HG03097 (cell line): ENCODE measurements at regions not wholly inside any gene's neighbourhood (a gene's known extent, or its start where the extent isn't known, plus 50 kb on each side); places are given as distances from the start of the nearest gene placed in this dataset.
"Not testable (repeated sequence)": the region's sequence is repeated elsewhere in the genome, so short reads cannot be mapped to it uniquely, and the experiment has no call there.

ENCODE experiments used
- ATAC-seq: cut with Tn5 transposase; IDR thresholded peaks from one replicate; pipeline ENCODE4 v1.9.1; 2021; ENCODE audit not compliant: unreplicated experiment, low FRiP score

DNA sequence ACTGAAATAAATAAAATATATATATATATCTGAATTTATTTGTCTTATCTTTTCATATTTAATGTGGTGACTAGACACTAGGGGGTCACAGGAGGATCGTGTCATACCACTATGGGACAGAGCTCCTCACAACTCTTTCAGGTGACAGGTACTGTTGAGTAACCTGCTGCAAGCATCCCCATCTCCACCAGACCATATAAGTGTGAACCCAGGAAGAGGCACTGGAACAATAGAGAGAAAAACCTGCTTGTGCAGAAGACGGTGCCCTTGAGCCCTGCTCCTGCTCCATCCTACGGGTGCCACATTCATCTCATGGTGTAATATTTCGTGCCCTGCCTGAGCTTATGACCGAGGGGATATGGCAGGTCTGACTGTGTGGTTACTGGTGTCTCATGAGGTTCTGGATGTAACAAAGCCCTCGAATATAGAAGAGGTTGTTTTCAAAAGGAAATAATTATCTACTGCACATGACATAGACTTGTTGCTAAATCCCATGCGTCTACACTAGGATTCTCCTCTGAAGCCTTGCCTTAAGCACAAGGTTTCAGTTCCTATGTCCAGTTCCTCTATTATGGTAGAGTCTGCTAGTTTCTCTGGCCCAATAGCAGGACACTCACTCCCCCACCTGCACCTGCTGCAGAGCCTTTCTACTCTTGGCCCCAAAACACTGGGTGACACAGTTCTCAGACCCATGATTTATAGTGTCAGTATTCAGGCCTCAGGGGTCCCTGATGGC lies 70.4 kb downstream of the GGTLC2 start:
- ATAC-seq, result peak; percentile 45

DNA sequence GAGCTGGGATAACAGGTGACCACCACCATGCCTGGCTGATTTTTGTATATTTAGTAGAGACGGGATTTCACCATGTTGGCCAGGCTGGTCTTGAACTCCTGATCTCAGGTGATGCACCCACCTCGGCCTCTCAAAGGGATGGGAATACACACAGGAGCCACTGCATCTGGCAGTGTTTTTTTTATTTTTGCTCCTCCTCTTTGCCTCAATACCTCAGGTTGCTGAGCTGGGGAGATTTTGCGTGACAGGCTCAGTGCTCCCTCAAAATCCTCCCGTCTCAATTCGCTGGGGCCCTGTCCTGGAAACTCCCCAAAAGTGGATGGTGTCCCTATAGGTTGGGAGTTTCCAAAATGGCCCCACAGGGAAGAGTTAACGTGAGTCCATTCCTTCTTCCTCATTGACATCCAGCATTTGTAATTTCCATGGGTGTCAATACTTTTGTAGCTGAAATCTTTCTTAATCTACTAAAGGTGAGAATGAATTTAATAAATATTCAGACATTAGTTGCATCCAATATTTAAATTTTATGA lies 71.8 kb downstream of the GGTLC2 start:
- ATAC-seq, result no peak

DNA sequence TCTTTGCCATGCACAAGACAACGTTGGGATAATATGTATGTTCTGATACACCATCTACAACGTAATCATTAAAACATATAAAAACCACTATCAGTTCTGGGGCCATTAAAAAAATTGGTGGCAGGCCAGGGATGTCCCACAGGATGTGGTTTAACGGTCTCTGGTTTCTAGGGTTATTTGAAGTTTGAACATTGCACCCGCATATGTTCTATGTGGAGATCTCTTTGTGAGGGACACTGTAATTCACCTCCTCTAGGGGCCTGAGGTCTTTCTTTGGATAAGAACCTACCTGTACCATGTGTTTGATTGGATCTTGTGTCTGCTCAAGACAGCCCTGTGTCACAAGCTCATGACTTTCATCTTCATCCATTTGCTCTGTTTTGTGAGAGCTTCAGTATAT lies 73.2 kb downstream of the GGTLC2 start:
- no peak for ATAC-seq

DNA sequence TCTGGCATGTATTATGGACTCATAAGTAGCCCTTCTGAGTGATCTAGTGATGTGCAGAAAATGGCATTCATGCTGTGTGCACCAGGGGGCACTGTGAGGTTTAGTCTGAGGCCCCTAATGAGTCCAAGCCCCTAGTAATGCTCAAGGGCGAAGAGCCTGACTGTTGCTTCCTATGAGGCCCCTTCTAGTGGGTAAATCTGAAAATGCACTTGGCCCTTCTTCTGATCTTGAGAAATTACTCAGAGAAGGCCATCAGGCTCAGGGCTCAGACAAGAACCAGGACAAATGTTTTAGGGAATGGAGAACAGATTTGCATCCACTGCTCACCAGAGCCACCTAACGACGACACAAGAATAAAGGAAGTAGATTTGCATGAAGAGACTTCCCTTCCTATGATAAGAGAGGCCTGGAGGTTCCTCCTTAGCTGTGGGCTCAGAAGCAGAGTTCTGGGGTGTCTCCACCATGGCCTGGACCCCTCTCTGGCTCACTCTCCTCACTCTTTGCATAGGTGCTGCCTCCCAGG lies 75.8 kb downstream of the GGTLC2 start:
- peak; percentile 62 for ATAC-seq

DNA sequence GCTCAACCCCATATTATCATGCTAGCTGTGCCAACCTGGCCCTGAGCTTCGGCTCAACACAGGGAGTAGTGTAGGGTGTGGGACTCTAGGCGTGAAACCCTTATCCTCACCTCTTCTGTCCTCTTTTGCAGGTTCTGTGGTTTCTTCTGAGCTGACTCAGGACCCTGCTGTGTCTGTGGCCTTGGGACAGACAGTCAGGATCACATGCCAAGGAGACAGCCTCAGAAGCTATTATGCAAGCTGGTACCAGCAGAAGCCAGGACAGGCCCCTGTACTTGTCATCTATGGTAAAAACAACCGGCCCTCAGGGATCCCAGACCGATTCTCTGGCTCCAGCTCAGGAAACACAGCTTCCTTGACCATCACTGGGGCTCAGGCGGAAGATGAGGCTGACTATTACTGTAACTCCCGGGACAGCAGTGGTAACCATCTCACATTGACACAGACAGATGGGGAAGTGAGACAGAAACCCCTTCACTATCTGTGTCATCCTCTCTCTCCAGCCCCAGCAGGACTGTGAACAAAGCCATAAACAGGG lies 76.4 kb downstream of the GGTLC2 start:
- ATAC-seq, result peak; percentile 53

DNA sequence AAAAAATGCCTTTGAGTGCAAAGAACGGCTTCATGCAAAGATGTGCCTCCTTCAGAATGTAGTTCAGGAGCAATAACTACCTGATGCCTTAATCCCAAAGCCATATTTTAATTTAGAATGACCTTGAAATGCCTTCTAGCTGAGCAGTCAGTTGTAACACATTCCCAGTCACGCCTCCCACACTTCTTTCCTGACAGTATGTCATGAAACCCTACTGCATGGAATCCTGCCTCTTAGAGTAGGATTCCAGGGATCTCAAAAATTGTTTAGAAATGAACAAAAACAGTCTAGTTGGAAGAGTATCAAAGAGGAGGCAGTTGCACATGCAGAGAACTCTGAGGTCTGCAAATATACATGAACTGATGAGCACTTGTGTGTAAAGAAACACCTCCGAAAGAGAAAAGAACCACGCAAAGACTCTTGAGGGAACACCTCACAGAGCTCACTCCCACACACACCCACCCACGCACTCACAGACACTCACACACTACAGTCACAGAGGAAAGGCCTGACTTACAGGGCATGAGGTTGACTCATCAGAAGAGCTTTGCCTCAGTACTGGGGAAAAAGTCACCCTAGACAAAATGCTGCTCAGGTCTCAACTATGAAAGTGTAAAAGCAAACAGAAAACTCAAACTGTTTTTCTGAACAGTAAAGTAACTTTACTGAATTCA lies 77.4 kb downstream of the GGTLC2 start:
- ATAC-seq, result no peak

DNA sequence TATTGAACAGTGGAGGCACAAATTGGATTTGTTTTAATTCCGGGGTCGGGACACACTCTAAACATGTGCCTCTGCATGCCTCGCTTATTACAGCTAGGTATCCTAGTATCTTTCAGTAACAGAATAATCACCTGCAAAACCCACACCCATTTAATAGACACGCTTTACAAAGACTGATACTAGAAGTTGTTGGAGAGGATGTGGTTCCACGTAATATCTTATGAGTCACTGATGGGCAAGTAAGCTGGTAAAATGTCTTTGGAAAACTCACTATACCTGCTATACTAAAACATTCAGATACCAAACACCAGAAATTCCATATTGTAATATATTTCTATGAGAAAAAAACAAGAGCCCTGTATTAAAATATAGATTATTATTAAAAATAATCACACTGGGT lies 84.0 kb downstream of the GGTLC2 start:
- ATAC-seq, result no peak

DNA sequence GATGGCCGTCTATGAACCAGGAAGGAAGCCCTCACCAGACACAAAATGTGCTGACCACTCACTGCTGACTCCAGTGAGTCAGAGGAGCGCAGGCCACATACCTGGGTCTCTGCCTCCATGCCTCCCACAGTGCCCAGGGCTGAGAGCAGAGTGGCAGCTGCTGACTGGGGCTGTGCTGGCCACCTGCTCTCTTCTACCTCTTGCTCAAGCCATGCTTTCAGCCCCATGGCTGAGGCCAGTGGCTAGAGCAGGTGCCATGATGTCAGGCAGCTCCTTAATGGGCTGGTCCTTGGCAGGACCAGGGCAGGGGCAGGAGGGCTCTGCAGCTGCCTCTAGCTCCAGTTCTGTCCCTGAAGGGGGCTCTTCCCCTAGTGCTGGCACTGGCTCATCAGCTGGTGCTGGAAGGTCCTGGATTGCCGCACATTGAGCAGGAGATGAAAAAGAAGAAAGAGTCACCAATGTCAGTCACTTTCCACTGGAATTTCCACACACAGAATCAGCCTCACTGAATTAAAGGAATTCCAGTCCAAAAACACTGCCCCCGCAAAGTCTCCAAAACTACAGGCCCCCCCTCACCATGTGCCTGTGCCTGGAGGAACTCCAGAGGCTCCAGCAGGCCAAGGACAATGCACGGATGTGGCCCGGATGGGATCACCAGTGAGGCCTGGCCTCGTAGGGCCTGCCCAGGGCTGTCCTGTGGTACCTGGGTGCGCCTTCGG lies 86.4 kb downstream of the GGTLC2 start:
- no peak for ATAC-seq

DNA sequence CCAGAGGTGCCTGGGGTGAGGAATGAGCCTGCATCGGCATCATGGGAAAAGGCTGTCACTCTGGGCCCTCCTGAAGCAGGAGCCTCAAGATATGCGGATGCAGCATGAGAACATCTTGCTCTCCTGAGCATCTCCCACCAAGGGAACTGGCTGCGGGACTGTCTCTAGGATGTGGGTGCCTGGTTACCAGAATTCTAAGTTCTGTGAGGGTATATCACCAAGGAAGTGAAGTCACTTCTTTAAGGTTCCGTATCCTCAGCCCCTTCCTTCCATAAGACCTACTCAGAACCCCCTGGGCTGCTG lies 86.9 kb downstream of the GGTLC2 start:
- no peak for ATAC-seq

DNA sequence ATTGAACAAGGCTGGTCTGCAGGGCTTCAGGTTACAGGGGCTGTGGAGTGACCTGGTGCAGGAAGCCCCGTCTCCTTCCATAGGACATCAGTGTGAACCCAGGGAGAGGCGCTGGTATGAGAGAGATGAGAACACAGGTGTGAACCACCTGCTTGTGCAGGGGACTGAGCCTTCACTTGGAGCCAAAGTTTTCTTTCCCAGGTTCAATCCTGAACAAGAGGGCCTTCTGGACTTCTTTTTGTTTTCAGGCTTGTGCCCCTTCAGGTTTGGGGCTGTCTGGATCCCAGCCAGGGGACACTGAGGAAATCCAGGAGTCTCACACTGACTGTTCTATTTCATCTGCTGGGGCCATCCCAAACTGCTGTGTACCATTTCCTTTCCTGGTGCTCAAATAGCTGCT lies 88.6 kb downstream of the GGTLC2 start:
- not testable (repeated sequence) for ATAC-seq

DNA sequence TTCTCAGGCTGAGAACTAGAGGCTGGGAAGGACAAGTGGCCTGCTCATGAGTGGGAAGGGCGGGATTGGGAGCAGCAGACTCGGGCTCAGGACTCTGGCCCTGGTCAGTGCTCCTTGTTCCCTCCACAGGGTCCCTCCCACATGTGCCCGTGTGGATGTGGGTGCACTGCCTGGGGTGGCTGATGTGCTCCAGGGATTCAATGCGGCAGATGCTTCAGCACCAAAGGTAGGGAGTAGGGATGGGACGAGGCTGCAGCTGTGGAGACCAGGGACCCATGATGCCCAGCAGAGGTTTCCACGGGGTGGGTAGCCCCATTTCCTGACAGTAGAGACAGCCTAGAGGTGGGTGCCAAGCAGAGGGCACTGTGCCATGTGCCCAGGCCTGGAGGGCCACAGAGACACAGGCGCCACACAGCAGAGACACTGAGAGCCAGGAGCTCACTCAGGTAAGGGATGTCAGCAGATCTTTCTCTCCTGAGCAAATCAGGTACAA lies 89.5 kb downstream of the GGTLC2 start:
- no peak for ATAC-seq

DNA sequence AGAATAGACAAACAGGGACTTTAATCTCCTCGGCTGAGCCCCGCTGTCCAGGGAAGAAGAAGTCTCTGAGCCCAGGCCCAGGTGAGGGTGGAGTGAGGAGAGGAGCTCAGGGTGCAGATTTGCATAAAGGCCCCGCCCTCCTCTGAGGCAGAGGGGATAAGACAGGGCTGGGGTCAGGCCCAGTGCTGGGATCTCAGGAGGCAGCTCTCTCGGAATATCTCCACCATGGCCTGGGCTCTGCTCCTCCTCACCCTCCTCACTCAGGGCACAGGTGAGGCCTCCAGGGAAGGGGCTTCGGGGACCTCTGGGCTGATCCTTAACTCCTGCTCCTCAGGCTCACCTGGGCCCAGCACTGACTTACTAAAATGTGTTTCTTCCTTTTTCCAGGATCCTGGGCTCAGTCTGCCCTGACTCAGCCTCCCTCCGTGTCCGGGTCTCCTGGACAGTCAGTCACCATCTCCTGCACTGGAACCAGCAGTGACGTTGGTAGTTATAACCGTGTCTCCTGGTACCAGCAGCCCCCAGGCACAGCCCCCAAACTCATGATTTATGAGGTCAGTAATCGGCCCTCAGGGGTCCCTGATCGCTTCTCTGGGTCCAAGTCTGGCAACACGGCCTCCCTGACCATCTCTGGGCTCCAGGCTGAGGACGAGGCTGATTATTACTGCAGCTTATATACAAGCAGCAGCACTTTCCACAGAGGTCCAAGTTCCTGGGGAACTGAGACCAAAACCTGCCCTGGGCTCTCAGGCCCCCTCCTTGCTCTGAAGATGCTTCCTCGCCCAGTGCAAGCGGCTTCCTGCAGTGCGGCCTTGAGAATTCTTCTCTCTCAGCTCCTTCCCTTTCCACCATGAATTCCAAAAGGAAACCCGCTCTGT lies 90.2 kb downstream of the GGTLC2 start:
- not testable (repeated sequence) for ATAC-seq

DNA sequence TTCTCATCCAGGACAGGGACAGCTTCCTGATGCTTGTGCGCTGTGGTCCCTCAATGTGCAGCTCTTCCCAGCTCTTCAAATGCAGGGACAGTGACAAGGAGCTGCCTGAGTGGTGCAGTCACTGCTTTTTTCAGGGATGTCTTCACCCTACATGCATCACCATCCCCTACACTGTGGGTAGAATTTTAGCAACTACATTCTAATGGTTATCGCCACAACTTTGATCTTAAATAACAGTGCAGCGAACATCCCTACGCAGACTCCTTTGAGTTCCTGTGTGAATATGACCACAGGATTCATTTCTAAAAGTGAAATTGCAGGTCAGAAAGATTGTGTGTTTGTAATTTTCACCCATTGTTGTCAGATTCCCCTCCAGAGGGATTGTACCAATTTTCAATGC lies 90.9 kb downstream of the GGTLC2 start:
- ATAC-seq, result not testable (repeated sequence)

DNA sequence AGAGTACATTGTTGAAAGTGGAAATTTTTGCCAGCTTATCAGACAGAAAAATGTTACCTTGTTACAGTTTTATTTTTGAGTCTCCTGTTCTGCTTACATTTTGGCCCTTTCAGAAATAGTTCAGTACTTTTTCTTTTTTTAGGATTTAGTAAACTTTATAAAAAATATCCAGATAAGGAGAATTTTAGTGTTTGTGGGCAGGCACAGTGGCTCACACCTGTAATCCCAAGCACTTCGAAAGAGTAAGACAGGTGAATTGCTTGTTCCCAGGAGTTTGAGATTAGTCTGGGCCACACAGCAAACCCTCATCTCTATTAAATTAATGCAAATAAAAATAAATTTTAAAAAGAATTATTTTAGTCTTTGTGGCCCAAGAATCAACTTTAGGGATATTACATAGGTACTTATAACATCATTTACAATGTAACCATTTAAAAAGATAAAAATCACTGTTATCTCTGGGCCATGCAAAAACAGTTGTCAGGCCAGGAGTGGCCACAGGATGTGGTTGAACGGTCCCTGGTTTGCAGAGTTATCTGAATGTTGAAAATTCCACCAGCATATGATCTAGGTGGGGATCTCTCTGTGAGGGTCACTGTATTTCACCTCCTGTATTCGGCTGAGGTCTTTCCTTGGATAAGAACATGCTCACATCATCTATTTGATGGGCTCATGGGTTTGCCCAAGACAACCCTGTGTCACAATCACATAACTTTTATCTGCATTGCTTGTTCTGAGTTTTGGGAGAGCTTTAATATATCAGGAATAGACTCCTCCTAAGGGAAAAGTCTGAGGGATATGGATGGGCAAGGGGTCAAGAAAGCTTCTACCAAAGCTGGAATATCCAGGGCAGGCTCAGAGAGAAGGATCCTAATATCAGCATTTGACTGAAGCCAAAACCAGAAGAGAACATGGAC lies 91.5 kb downstream of the GGTLC2 start:
- ATAC-seq, result no peak

DNA sequence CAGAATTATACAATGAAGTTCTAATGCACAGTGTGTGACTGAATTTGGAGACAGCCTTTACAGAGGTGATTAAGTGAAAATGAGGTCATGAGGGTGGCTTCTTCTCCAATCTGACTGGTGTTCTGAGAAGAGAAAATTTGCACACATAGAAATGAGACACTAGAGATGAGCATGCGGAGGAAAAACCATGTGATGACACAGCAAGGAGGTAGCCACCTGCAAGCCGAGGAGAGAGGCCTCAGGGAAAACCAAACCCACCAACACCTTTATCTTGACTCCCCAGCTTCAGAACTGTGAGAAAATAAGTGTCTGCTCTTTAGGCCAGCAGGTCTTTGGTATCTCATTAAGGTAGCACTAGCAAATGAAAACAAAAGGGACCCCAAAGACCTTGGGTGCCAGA lies 93.2 kb downstream of the GGTLC2 start:
- ATAC-seq, result no peak

DNA sequence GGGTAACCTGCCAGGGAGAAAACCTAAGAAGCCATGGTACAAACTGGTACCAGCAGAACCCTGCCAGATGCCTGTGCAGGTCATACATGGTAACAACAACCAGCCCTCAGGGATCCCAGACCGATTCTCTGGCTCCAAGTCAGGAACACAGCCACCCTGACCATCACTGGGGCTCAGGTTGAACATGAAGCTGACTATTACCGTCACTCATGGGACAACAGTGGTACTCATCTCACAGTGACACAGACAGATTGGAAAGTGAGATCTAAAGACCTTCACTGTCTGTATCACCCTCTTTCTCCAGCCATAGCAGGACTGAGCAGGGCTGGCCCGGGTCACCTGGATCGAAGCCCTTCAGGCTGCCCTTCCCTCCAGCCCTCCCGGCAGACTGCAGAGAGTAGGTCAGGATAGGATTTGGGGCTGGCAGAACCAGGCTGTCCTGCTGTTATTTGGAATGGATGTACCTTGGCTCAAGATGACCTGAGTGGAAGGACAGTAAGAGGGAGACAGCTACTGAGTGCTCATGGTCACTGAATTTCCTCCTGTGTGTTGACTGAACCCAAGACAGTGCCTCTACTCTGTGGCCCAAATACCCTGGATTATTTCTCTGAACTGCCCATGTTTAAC lies 94.7 kb downstream of the GGTLC2 start:
- ATAC-seq, result no peak

DNA sequence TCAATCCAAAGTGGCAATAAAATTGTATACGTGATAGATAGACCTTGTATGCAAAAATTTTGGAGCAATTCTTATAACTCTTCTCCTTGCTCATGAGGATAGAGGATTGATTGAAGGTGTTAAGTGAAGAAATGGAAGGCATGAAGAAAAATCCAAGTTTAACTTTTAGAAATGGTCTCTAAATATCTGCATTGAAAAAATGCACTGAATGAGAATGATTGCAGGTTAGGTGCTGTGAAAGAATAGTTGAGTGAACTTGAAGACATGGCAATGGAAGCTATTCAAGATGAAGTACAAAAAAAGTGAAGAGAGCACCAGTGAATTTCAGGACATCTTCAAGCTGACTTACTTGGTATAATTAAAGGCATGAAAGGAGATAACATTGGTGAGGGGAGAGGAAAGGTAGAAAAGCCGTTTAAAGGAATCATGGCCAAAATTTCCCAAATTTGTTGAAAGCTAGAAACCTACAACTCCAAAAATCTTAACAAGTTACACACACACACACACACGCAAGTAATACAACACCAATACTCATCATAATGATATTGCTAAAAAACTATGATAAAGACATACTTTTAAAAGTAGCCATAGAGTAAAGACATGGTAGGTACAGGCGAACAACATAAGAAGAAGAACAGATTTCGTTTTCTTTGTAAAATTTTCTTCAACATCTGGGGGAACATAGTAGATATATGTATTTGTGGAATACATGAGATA lies 96.3 kb downstream of the GGTLC2 start:
- no peak for ATAC-seq

DNA sequence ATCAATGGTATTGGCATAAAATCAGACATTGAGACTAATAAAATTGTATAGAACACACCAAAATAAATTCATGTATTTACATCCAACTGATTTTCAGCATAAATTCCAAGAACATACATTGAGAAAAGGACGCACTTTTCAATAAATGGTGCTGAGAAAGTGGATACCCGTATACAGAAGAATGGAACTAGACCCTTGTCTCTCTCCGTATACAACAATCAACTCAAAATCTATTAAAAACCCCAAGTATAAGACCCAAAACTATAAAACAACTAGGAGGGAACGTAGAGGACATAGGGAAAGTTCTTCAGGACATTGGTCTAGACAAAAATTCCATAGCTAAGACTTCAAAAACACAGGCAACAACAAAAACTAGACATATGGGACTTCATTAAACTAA lies 97.4 kb downstream of the GGTLC2 start:
- ATAC-seq, result no peak
